ENCODE measurements at regions not wholly inside any gene's neighbourhood (a gene's known extent, or its start where the extent isn't known, plus 50 kb on each side); places are given as distances from the start of the nearest gene placed in this dataset.

DNA sequence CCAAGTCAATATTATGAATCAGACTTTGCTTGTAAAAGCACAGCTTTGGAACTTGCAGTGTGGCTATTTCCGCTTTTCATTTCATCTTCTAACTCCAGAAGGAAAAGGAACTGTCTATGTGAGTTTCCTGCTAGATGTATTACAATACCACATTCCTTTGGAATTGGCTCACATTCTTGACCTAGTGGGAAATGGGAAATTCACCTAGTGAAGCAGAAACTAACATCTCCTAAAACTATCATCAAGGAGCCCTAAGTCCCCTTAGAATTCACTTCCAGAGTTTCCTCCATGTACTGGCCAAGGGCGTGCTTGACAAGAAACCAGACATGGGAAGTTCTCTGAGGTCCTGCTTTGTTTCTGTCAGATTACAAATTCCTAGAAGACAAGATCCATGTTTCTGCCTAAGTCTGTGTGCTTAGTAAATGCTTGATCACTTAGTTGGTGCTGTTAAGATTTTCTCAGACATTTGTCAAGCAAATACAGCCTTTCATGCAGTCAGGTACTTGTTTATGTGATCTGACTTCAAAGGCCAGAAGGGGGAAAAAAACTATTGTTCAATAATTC, 275.7 kb upstream of the FN1 start:
- no peaks in the 10 kb centered on the region for H3K27me3 ChIP-seq (ENCODE audit: control insufficient read depth in 1 of 2, insufficient read depth in 2 of 2, low read length in 2 of 2)
- in situ Hi-C loops (cut with HindIII; ENCODE audit: extremely low pct_ligation_motif_present, low pct_unique_long_range_greater_than_20kb) (no loop called here), intact Hi-C loops (cut with micrococcal nuclease; ENCODE audit: unreplicated experiment) (loop anchor here (2.0 kb wide), 1 partner anchor 15 kb away; no protein-coding TSS in a partner anchor)
- peak; percentile 42 for ATAC-seq
- peak; percentile 8 for FAIRE-seq
- DNase-seq (ENCODE audit: low spot score): peak; percentile 72
- ChIA-PET POLR2A (interaction anchor here (0.9 to 3.9 kb wide), 9 partner anchors 15 to 292 kb away, joined by 3 to 39 read pairs (median 5); no protein-coding TSS in a partner anchor), CTCF (ENCODE audit: low intra/inter-chr PET ratio, low total read pairs) (no interaction called here)
- no TSS peak for BruUV-seq (replicated peaks)
- peak overlapping the region; percentile 64 for H3K27ac ChIP-seq (ENCODE audit: extremely low read length, insufficient read depth, low read length)
- no peaks in the 10 kb centered on the region for H3K36me3 ChIP-seq (replicated peaks in 1 of 2; ENCODE audit: control insufficient read depth in 1 of 2, insufficient read depth in 2 of 2, low read length in 2 of 2)
- H3K79me2 ChIP-seq (ENCODE audit: insufficient read depth, low read length): no peaks in the 10 kb centered on the region
- 93% methylated on average over 2 of the region's 2 CpGs for WGBS (ENCODE audit: low lambda C conversion rate)
- peaks cover 58% of the 10 kb centered on the region for H3K4me1 ChIP-seq (ENCODE audit: insufficient read depth, low read length)
- H2AFZ ChIP-seq (ENCODE audit: low read length): peak overlapping the region; percentile 13
- peak overlapping the region; percentile 7; the same call in 1 of the 2 replicates for H3K9ac ChIP-seq (ENCODE audit: insufficient read depth, low read depth, low read length)
- no peaks in the 10 kb centered on the region for H3K9me3 ChIP-seq (ENCODE audit: low read length)
- peak overlapping the region; percentile 4; the same call in 1 of the 2 replicates for H3K4me2 ChIP-seq (ENCODE audit: low read depth, low read length)
- H4K20me1 ChIP-seq (ENCODE audit: insufficient read depth, low read length): no peaks in the 10 kb centered on the region
- no peak overlapping the region for H3K4me3 ChIP-seq (replicated peaks in 1 of 3; ENCODE audit: insufficient read depth in 1 of 3, low read depth in 2 of 3, low read length in 3 of 3)
- peak; percentile 62; the same call in 1 of the 2 replicates for TF ChIP-seq JUN (CRISPR knock-in tag; IDR thresholded peaks at IDR 0.05)
- TF ChIP-seq LCORL (IDR thresholded peaks at IDR 0.05): no peak
- TF ChIP-seq LCORL (CRISPR knock-in tag; IDR thresholded peaks at IDR 0.05): no peak; the same call in 1 of the 2 replicates
- peak; percentile 45; the same call in 1 of the 2 replicates for TF ChIP-seq MED1 (CRISPR knock-in tag; IDR thresholded peaks at IDR 0.05)
- TF ChIP-seq SOX5 (CRISPR knock-in tag; IDR thresholded peaks at IDR 0.05; ENCODE audit: borderline replicate concordance): 0 out of 2 replicates have a peak, but pooled peaks have one; percentile 10
- TF ChIP-seq EP300 (IDR thresholded peaks at IDR 0.05; ENCODE audit: low read depth in 2 of 2, low read length in 2 of 2): peak in 1 of 2 experiments; percentile 61; a peak in 2 of 4 replicates
- no peak for TF ChIP-seq EP300 (CRISPR knock-in tag; IDR thresholded peaks at IDR 0.05; ENCODE audit: borderline replicate concordance)
- TF ChIP-seq, protein P1, sequence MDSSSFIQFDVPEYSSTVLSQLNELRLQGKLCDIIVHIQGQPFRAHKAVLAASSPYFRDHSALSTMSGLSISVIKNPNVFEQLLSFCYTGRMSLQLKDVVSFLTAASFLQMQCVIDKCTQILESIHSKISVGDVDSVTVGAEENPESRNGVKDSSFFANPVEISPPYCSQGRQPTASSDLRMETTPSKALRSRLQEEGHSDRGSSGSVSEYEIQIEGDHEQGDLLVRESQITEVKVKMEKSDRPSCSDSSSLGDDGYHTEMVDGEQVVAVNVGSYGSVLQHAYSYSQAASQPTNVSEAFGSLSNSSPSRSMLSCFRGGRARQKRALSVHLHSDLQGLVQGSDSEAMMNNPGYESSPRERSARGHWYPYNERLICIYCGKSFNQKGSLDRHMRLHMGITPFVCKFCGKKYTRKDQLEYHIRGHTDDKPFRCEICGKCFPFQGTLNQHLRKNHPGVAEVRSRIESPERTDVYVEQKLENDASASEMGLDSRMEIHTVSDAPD (CRISPR knock-in tag; IDR thresholded peaks at IDR 0.05): no peak
- 0 out of 2 replicates have a peak, but pooled peaks have one; percentile 46 for TF ChIP-seq PAWR (CRISPR knock-in tag; IDR thresholded peaks at IDR 0.05; ENCODE audit: borderline replicate concordance)
- TF ChIP-seq SIN3B (IDR thresholded peaks at IDR 0.05; ENCODE audit: low read length): no peak
- TF ChIP-seq, protein P2, sequence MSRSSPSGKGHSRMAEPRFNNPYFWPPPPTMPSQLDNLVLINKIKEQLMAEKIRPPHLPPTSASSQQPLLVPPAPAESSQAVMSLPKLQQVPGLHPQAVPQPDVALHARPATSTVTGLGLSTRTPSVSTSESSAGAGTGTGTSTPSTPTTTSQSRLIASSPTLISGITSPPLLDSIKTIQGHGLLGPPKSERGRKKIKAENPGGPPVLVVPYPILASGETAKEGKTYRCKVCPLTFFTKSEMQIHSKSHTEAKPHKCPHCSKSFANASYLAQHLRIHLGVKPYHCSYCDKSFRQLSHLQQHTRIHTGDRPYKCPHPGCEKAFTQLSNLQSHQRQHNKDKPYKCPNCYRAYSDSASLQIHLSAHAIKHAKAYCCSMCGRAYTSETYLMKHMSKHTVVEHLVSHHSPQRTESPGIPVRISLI (CRISPR knock-in tag; IDR thresholded peaks at IDR 0.05; ENCODE audit: borderline replicate concordance): 0 out of 2 replicates have a peak, but pooled peaks have one; percentile 39
- TF ChIP-seq ZFP90 (CRISPR knock-in tag; IDR thresholded peaks at IDR 0.05; ENCODE audit: borderline replicate concordance): no peak
- no peak for TF ChIP-seq ZNF496 (CRISPR knock-in tag; IDR thresholded peaks at IDR 0.05; ENCODE audit: insufficient replicate concordance)
- TF ChIP-seq ZNF337 (CRISPR knock-in tag; IDR thresholded peaks at IDR 0.05; ENCODE audit: borderline replicate concordance, low read depth): no peak
- no peak for TF ChIP-seq ZMAT3 (CRISPR knock-in tag; conservative IDR thresholded peaks at IDR 0.05)
- TF ChIP-seq ZNF878 (CRISPR knock-in tag; IDR thresholded peaks at IDR 0.05): no peak
- TF ChIP-seq CREM (IDR thresholded peaks at IDR 0.05): peak; percentile 50; the same call in 1 of the 2 replicates
- TF ChIP-seq CREM (CRISPR knock-in tag; IDR thresholded peaks at IDR 0.05): no peak
- TF ChIP-seq NR3C1 (CRISPR knock-in tag; IDR thresholded peaks at IDR 0.05): no peak
- no peak for TF ChIP-seq ATRX (CRISPR knock-in tag; IDR thresholded peaks at IDR 0.05; ENCODE audit: borderline replicate concordance)

Measured in HepG2 (cell line).